ENCODE measurements at regions not wholly inside any gene's neighbourhood (a gene's known extent, or its start where the extent isn't known, plus 50 kb on each side); places are given as distances from the start of the nearest gene placed in this dataset.
"Not testable (repeated sequence)": the region's sequence is repeated elsewhere in the genome, so short reads cannot be mapped to it uniquely, and the experiment has no call there.

DNA sequence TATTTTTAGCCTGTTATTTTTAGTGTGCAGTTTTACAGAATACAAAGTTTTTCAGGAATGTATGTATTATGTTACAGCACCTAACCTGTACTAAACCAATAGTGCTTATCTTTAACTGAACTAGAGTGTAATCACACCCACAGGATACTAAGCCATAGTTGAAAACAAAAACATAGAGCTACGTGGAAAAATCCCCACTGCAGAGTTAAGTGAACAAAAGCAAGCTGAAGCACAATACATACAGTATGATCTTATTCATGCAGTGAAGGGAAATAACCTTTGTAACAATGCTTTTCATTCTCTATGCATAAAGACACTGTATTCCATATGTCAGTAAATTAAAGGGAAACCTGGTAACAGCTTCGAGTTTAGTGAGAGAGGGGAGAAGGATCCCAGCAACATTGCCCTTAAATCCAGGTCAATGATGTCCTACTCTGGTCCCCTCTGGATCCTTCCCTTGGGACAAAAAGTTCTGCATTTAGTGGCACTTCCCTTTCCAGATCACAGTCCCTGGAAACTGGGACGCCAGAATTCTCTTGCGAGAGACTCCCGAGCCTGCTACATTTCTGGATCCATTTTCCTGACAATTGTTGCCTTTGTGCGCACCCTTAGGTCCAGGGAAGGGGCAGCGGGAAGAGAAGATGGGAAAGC is 121.3 kb upstream of the CCND2 start:
- H3K4me3 Mint-ChIP-seq (ENCODE audit: unreplicated experiment), result no peak overlapping the region
- H3K4me1 Mint-ChIP-seq (ENCODE audit: low read depth), result peaks cover 2% of the 10 kb centered on the region
- no peak for DNase-seq (ENCODE audit: low spot score)
- peaks cover 13% of the 10 kb centered on the region for H3K27me3 Mint-ChIP-seq (ENCODE audit: low read depth)
- H3K9me3 Mint-ChIP-seq (ENCODE audit: low read depth), result peaks cover 2% of the 10 kb centered on the region
- no peak overlapping the region for H3K27ac Mint-ChIP-seq (ENCODE audit: unreplicated experiment)
- TF ChIP-seq, protein P1, sequence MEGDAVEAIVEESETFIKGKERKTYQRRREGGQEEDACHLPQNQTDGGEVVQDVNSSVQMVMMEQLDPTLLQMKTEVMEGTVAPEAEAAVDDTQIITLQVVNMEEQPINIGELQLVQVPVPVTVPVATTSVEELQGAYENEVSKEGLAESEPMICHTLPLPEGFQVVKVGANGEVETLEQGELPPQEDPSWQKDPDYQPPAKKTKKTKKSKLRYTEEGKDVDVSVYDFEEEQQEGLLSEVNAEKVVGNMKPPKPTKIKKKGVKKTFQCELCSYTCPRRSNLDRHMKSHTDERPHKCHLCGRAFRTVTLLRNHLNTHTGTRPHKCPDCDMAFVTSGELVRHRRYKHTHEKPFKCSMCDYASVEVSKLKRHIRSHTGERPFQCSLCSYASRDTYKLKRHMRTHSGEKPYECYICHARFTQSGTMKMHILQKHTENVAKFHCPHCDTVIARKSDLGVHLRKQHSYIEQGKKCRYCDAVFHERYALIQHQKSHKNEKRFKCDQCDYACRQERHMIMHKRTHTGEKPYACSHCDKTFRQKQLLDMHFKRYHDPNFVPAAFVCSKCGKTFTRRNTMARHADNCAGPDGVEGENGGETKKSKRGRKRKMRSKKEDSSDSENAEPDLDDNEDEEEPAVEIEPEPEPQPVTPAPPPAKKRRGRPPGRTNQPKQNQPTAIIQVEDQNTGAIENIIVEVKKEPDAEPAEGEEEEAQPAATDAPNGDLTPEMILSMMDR (IDR thresholded peaks at IDR 0.05), result no peak
- no peaks in the 10 kb centered on the region for H3K36me3 Mint-ChIP-seq (ENCODE audit: low read depth)

DNA sequence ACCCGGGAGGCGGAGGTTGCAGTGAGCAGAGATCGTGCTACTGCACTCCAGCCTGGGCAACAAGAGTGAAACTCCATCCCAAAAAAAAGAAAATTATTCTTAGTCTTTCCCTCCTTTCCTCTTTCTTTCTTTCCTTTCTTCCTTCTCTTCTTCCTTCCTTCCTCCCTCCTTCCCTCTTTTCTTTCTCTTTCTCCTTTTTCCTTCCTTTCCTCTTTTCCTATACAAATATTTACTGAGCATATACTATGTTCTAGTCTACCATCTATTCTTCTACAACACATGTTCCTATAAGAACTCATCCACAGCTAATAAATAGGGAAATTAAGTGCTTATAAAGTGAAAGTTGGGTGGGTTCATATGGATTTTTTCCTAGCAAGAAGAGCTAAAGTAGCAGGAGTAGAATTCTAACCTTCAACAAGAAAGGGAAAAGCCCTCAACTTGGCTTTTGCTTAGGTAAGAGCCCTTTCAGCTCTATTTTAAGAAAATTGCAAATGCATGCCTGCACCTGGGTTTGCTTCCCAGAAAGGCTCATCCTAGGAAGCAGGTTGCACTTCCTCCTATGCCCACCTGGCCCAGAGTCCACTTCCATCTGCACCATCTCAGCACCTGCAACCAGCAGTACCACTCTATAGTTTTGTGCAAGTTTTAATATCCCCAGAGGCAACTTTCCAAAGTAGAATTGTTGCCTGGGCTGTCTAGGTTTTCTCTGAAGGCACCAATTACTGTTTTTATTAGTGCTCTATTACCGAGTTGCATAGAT is 122.0 kb upstream of the CCND2 start:
- no peak overlapping the region for H3K27ac Mint-ChIP-seq (ENCODE audit: unreplicated experiment)
- TF ChIP-seq, protein P1 (IDR thresholded peaks at IDR 0.05), result no peak
- H3K4me3 Mint-ChIP-seq (ENCODE audit: unreplicated experiment), result no peak overlapping the region
- no peaks in the 10 kb centered on the region for H3K36me3 Mint-ChIP-seq (ENCODE audit: low read depth)
- H3K4me1 Mint-ChIP-seq (ENCODE audit: low read depth), result no peaks in the 10 kb centered on the region
- H3K27me3 Mint-ChIP-seq (ENCODE audit: low read depth), result peaks cover 20% of the 10 kb centered on the region
- DNase-seq (ENCODE audit: low spot score), result no peak
- peaks cover 2% of the 10 kb centered on the region for H3K9me3 Mint-ChIP-seq (ENCODE audit: low read depth)

DNA sequence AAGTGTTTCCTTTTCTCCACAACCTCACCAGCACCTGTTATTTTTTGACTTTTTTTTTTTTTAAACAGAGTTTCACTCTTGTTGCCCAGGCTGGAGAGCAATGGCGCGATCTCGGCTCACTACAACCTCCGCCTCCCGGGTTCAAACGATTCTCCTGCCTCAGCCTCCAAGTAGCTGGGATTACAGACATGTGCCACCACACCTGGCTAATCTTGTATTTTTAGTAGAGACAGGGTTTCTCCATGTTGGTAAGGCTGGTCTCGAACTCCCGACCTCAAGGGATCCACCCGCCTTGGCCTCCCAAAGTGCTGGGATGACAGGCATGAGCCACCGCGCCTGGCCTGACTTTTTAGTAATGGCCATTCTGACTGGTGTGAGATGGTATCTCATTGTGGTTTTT is 123.2 kb upstream of the CCND2 start:
- not testable (repeated sequence) for H3K4me1 Mint-ChIP-seq (ENCODE audit: low read depth); H3K36me3 Mint-ChIP-seq (ENCODE audit: low read depth); H3K4me3 Mint-ChIP-seq (ENCODE audit: unreplicated experiment); H3K9me3 Mint-ChIP-seq (ENCODE audit: low read depth); DNase-seq (ENCODE audit: low spot score); H3K27ac Mint-ChIP-seq (ENCODE audit: unreplicated experiment)
- peaks cover 31% of the 10 kb centered on the region for H3K27me3 Mint-ChIP-seq (ENCODE audit: low read depth)

DNA sequence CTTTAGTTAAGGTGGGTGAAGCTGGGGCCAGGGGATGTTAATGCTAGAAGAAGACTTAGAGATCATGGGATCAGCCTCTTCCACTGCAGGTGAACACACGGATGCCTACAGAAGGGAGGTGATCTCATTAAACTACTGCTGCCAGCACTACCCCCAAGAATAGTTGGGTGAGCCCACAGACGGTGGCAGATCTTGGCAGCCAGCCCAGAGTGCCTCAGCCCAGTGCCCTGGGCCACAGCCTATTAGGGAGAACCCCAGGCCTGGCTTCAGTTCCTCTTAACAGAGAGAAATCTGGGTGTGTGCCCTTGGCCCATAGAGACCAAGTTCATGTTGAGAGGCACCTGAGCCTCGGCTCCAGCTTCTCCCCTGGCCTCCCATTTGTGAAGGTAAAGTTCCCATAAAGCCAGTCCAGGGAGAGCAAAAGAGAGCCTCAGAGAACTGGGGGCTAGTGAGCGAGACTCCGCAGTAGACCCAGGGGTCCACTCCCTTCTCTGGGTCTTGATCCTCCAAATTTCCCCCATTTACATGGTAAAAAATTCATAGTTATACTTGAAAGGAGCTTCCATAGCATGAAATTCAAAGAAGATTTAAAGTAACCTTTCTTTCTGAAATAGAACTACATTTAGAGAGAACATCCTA is 125.0 kb upstream of the CCND2 start:
- TF ChIP-seq, protein P1 (IDR thresholded peaks at IDR 0.05), result no peak
- no peak for DNase-seq (ENCODE audit: low spot score)
- Mint-ChIP-seq H3K27ac (ENCODE audit: unreplicated experiment) (no peak overlapping the region), H3K4me1 (ENCODE audit: low read depth) (no peaks in the 10 kb centered on the region), H3K36me3 (ENCODE audit: low read depth) (no peaks in the 10 kb centered on the region), H3K4me3 (ENCODE audit: unreplicated experiment) (no peak overlapping the region), H3K9me3 (ENCODE audit: low read depth) (peaks cover 12% of the 10 kb centered on the region), H3K27me3 (ENCODE audit: low read depth) (peaks cover 42% of the 10 kb centered on the region)

DNA sequence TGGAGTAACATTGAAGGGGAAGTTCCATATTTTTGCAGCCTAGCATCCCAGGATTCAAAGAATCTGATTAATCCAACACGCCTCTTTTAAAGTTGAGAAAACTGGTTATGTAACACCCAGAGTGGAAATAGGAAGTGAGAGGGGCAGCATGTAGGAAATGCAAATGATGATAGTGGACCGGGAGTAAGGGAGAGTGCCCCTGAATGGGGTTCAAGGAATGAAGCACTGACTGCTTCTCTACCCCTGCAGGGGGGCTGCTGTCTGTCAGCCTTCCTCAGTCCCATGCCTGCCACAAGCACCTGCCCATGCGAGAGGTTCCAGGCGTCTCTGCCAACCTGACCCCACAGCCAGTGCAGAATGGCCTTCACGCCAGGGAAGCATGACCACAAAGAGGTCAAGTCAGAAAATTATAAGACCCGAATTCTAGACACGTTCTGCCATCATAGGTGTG is 126.5 kb upstream of the CCND2 start:
- no peak for DNase-seq (ENCODE audit: low spot score)
- Mint-ChIP-seq H3K9me3 (ENCODE audit: low read depth) (peaks cover 13% of the 10 kb centered on the region), H3K36me3 (ENCODE audit: low read depth) (no peaks in the 10 kb centered on the region), H3K27me3 (ENCODE audit: low read depth) (peaks cover 46% of the 10 kb centered on the region), H3K27ac (ENCODE audit: unreplicated experiment) (no peak overlapping the region), H3K4me3 (ENCODE audit: unreplicated experiment) (no peak overlapping the region), H3K4me1 (ENCODE audit: low read depth) (no peaks in the 10 kb centered on the region)
- TF ChIP-seq, protein P1 (IDR thresholded peaks at IDR 0.05), result no peak
